Lower leg skin (tissue), 4 donors: ENCODE measurements at regions not wholly inside any gene's neighbourhood (a gene's known extent, or its start where the extent isn't known, plus 50 kb on each side); places are given as distances from the start of the nearest gene placed in this dataset.

Experiments
- DNase-seq, 2 donors: peaks; one replicate each; pipeline ENCODE4 v3.0.0-alpha.2; 2019; ENCODE audit warnings: low spot score in 2 of 2
- H3K4me3 ChIP-seq: fragments of 200-600 bp; sonication (generic); 2 replicates; pipeline ENCODE4 v1.5.1; 2017; ENCODE audit warnings: mild to moderate bottlenecking, low read depth; ENCODE audit not compliant: poor library complexity, severe bottlenecking
- POLR2A ChIP-seq, 2 donors: fragments of 450-650 bp; IDR thresholded peaks; one replicate each; pipeline ENCODE4 v1.6.1; 2016 to 2017; ENCODE audit warnings: antibody characterized with exemption in 2 of 2, mild to moderate bottlenecking in 1 of 2, moderate library complexity in 1 of 2
- WGBS, 2 donors: methylation state at CpG; one replicate each; pipeline ENCODE4 v1.1.5; 2018; 5-methylcytosine and 5-hydroxymethylcytosine counted together
- intact Hi-C: fragments of 100-400 bp; cut with DNase I; formaldehyde crosslinking; loops from one replicate; pipeline ENCODE4 v1.15.0; 2023; ENCODE audit warnings: low total_unique reads
- TF ChIP-seq, protein P1 (sequence below), 3 donors: fragments of 450-650 bp; IDR thresholded peaks; one replicate each; pipeline ENCODE4 v1.5.1; 2016; ENCODE audit warnings: antibody characterized with exemption in 3 of 3, mild to moderate bottlenecking in 3 of 3, moderate library complexity in 2 of 3

DNA sequence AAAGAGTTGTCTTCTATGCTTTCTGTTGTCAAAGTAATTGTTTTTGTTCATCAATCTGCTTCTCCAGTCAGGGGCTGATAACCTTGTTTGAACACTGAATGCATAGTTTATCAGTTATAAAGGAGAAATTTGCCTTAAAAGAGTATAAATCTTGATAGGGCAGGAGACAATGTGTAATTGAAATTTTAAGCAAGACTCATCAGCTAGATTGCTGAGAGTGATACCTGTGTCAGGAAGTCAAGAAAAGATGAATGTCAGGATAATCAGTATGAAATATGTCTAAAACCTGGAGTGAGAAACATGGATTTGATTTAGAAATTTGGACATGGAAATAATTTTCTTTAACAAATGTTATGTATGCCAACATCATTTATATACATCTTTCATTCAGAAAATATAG lies 1258.1 kb downstream of the EFNA5 start:
- H3K4me3 ChIP-seq = no peak overlapping the region
- intact Hi-C loops = no loop called here

GRCh38 chr5:106408570-106408969 lies 1262.2 kb downstream of the EFNA5 start:
- no peak overlapping the region for H3K4me3 ChIP-seq
- intact Hi-C loops = no loop called here
- DNase-seq = no peak
- 45 to 50% methylated on average over 2 of the region's 2 CpGs for WGBS, 2 donors
- TF ChIP-seq POLR2A (IDR thresholded peaks at IDR 0.05) = no peak
- TF ChIP-seq, protein P1, sequence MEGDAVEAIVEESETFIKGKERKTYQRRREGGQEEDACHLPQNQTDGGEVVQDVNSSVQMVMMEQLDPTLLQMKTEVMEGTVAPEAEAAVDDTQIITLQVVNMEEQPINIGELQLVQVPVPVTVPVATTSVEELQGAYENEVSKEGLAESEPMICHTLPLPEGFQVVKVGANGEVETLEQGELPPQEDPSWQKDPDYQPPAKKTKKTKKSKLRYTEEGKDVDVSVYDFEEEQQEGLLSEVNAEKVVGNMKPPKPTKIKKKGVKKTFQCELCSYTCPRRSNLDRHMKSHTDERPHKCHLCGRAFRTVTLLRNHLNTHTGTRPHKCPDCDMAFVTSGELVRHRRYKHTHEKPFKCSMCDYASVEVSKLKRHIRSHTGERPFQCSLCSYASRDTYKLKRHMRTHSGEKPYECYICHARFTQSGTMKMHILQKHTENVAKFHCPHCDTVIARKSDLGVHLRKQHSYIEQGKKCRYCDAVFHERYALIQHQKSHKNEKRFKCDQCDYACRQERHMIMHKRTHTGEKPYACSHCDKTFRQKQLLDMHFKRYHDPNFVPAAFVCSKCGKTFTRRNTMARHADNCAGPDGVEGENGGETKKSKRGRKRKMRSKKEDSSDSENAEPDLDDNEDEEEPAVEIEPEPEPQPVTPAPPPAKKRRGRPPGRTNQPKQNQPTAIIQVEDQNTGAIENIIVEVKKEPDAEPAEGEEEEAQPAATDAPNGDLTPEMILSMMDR (IDR thresholded peaks at IDR 0.05) = no peak

More for the DNA sequence above, 1258.1 kb downstream of the EFNA5 start:
- DNase-seq = no peak
- TF ChIP-seq POLR2A (IDR thresholded peaks at IDR 0.05) = no peak
- TF ChIP-seq, protein P1 (IDR thresholded peaks at IDR 0.05) = no peak

DNA sequence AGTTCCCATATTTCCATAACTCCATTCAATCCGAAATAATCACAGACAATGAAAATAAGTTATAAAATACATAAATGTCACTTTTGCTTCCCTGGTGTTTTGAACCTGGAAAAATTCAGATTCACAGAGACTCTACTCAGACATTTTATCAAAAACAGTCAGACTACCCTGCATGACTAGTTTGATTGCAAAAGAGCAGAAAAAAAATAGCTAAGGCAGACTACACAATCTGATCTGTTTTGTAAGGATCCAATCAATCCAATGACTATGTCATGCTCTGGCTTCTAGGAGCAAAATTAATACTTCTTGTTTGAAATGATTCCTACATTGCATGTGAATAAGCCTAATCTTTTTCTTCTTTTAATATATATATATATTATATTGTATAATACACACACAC lies 1262.6 kb downstream of the EFNA5 start:
- DNase-seq = no peak
- H3K4me3 ChIP-seq = no peak overlapping the region
- TF ChIP-seq, protein P1 (IDR thresholded peaks at IDR 0.05) = no peak
- intact Hi-C loops = no loop called here
- WGBS, 2 donors = 73 to 81% methylated on average over 1 of the region's 1 CpG

DNA sequence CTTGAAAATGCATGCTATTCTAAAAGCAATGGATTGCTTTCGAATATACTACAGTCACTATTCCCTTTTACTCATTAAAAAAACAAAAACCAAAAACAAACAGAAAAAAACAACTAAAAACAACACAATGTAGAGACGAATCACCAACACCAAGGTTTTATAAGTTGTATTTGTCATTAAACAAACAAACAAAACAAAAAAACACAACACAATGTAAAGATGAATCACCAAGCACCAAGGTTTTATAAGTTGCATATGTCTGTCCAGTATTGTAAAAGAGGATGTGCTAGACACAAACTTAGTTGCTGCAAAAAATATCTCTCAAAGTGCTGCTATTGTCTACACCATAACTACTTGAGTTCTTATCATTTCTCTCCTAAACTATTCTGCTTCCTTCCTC lies 1269.2 kb downstream of the EFNA5 start:
- 82 to 86% methylated on average over 2 of the region's 2 CpGs for WGBS, 2 donors
- intact Hi-C loops = no loop called here

GRCh38 chr5:106399391-106399790 lies 1271.3 kb downstream of the EFNA5 start:
- intact Hi-C loops = no loop called here
- WGBS, 2 donors = 36 to 55% methylated on average over 1 of the region's 1 CpG
- no peak for DNase-seq
- TF ChIP-seq, protein P1 (IDR thresholded peaks at IDR 0.05) = no peak
- no peak for TF ChIP-seq POLR2A (IDR thresholded peaks at IDR 0.05)
- H3K4me3 ChIP-seq = no peak overlapping the region

More for the DNA sequence above, 1269.2 kb downstream of the EFNA5 start:
- no peak for DNase-seq
- H3K4me3 ChIP-seq = no peak overlapping the region
- TF ChIP-seq, protein P1 (IDR thresholded peaks at IDR 0.05) = no peak
- no peak for TF ChIP-seq POLR2A (IDR thresholded peaks at IDR 0.05)

GRCh38 chr5:106397700-106398099 lies 1273.0 kb downstream of the EFNA5 start:
- TF ChIP-seq POLR2A (IDR thresholded peaks at IDR 0.05) = no peak
- TF ChIP-seq, protein P1 (IDR thresholded peaks at IDR 0.05) = no peak
- H3K4me3 ChIP-seq = no peak overlapping the region
- WGBS, 2 donors = 13% methylated on average over 1 of the region's 1 CpG
- intact Hi-C loops = no loop called here
- peak in 1 of 2 donors; percentile 14 for DNase-seq
